ENCODE measurements at regions not wholly inside any gene's neighbourhood (a gene's known extent, or its start where the extent isn't known, plus 50 kb on each side); places are given as distances from the start of the nearest gene placed in this dataset.

GRCh38 chr9:82404196-82404870 is 415.8 kb downstream of the SPATA31D1 start:
- Histone ChIP-seq H3K27ac (ENCODE audit: low read depth, low read length) (no peak overlapping the region), H3K9ac (ENCODE audit: low read length) (no peak overlapping the region), H3K36me3 (ENCODE audit: control insufficient read depth, insufficient read depth, low read length) (no peaks in the 10 kb centered on the region), H3K4me3 (ENCODE audit: low read length) (no peak overlapping the region), H3K27me3 (ENCODE audit: control insufficient read depth, insufficient read depth, low read length) (no peaks in the 10 kb centered on the region), H3K4me1 (ENCODE audit: control insufficient read depth, insufficient read depth, low read length) (peaks cover 3% of the 10 kb centered on the region)

- no peak overlapping the region for H3K27ac ChIP-seq (ENCODE audit: low read depth, low read length)
- H3K36me3 ChIP-seq (ENCODE audit: control insufficient read depth, insufficient read depth, low read length), result no peaks in the 10 kb centered on the region
- H3K9ac ChIP-seq (ENCODE audit: low read length), result no peak overlapping the region
- no peak overlapping the region for H3K4me3 ChIP-seq (ENCODE audit: low read length)
- no peaks in the 10 kb centered on the region for H3K27me3 ChIP-seq (ENCODE audit: control insufficient read depth, insufficient read depth, low read length)
- H3K4me1 ChIP-seq (ENCODE audit: control insufficient read depth, insufficient read depth, low read length), result peaks cover 3% of the 10 kb centered on the region
Measured at GRCh38 chr9:82404881-82405280, 416.3 kb downstream of the SPATA31D1 start.

GRCh38 chr9:82406456-82407085 is 418.0 kb downstream of the SPATA31D1 start:
- Histone ChIP-seq H3K4me1 (ENCODE audit: control insufficient read depth, insufficient read depth, low read length) (peaks cover 3% of the 10 kb centered on the region), H3K27ac (ENCODE audit: low read depth, low read length) (no peak overlapping the region), H3K9ac (ENCODE audit: low read length) (no peak overlapping the region), H3K36me3 (ENCODE audit: control insufficient read depth, insufficient read depth, low read length) (no peaks in the 10 kb centered on the region), H3K4me3 (ENCODE audit: low read length) (no peak overlapping the region), H3K27me3 (ENCODE audit: control insufficient read depth, insufficient read depth, low read length) (no peaks in the 10 kb centered on the region)

- Histone ChIP-seq H3K9ac (ENCODE audit: low read length) (no peak overlapping the region), H3K36me3 (ENCODE audit: control insufficient read depth, insufficient read depth, low read length) (no peaks in the 10 kb centered on the region), H3K27ac (ENCODE audit: low read depth, low read length) (no peak overlapping the region), H3K4me3 (ENCODE audit: low read length) (no peak overlapping the region), H3K4me1 (ENCODE audit: control insufficient read depth, insufficient read depth, low read length) (no peaks in the 10 kb centered on the region), H3K27me3 (ENCODE audit: control insufficient read depth, insufficient read depth, low read length) (no peaks in the 10 kb centered on the region)
Measured at GRCh38 chr9:82410306-82410705, 421.7 kb downstream of the SPATA31D1 start.

- Histone ChIP-seq H3K4me3 (ENCODE audit: low read length) (no peak overlapping the region), H3K36me3 (ENCODE audit: control insufficient read depth, insufficient read depth, low read length) (no peaks in the 10 kb centered on the region), H3K27ac (ENCODE audit: low read depth, low read length) (no peak overlapping the region), H3K9ac (ENCODE audit: low read length) (no peak overlapping the region), H3K4me1 (ENCODE audit: control insufficient read depth, insufficient read depth, low read length) (no peaks in the 10 kb centered on the region), H3K27me3 (ENCODE audit: control insufficient read depth, insufficient read depth, low read length) (no peaks in the 10 kb centered on the region)
Measured at GRCh38 chr9:82410866-82411265, 422.3 kb downstream of the SPATA31D1 start.

- Histone ChIP-seq H3K27ac (ENCODE audit: low read depth, low read length) (no peak overlapping the region), H3K4me1 (ENCODE audit: control insufficient read depth, insufficient read depth, low read length) (no peaks in the 10 kb centered on the region), H3K27me3 (ENCODE audit: control insufficient read depth, insufficient read depth, low read length) (no peaks in the 10 kb centered on the region), H3K9ac (ENCODE audit: low read length) (no peak overlapping the region), H3K4me3 (ENCODE audit: low read length) (no peak overlapping the region), H3K36me3 (ENCODE audit: control insufficient read depth, insufficient read depth, low read length) (no peaks in the 10 kb centered on the region)
Measured at GRCh38 chr9:82412586-82413305, 424.2 kb downstream of the SPATA31D1 start.

GRCh38 chr9:82417501-82417900 is 428.9 kb downstream of the SPATA31D1 start:
- H3K4me3 ChIP-seq (ENCODE audit: low read length), result no peak overlapping the region
- H3K4me1 ChIP-seq (ENCODE audit: control insufficient read depth, insufficient read depth, low read length), result no peaks in the 10 kb centered on the region
- no peak overlapping the region for H3K9ac ChIP-seq (ENCODE audit: low read length)
- no peaks in the 10 kb centered on the region for H3K36me3 ChIP-seq (ENCODE audit: control insufficient read depth, insufficient read depth, low read length)
- no peak overlapping the region for H3K27ac ChIP-seq (ENCODE audit: low read depth, low read length)
- no peaks in the 10 kb centered on the region for H3K27me3 ChIP-seq (ENCODE audit: control insufficient read depth, insufficient read depth, low read length)

GRCh38 chr9:82418334-82418733 is 429.8 kb downstream of the SPATA31D1 start:
- Histone ChIP-seq H3K4me3 (ENCODE audit: low read length) (no peak overlapping the region), H3K4me1 (ENCODE audit: control insufficient read depth, insufficient read depth, low read length) (no peaks in the 10 kb centered on the region), H3K9ac (ENCODE audit: low read length) (no peak overlapping the region), H3K27me3 (ENCODE audit: control insufficient read depth, insufficient read depth, low read length) (no peaks in the 10 kb centered on the region), H3K36me3 (ENCODE audit: control insufficient read depth, insufficient read depth, low read length) (no peaks in the 10 kb centered on the region), H3K27ac (ENCODE audit: low read depth, low read length) (no peak overlapping the region)

GRCh38 chr9:82419696-82420486 is 431.3 kb downstream of the SPATA31D1 start:
- Histone ChIP-seq H3K4me1 (ENCODE audit: control insufficient read depth, insufficient read depth, low read length) (no peaks in the 10 kb centered on the region), H3K9ac (ENCODE audit: low read length) (no peak overlapping the region), H3K36me3 (ENCODE audit: control insufficient read depth, insufficient read depth, low read length) (no peaks in the 10 kb centered on the region), H3K4me3 (ENCODE audit: low read length) (no peak overlapping the region), H3K27ac (ENCODE audit: low read depth, low read length) (no peak overlapping the region), H3K27me3 (ENCODE audit: control insufficient read depth, insufficient read depth, low read length) (no peaks in the 10 kb centered on the region)

GRCh38 chr9:82421498-82421897 is 432.9 kb downstream of the SPATA31D1 start:
- Histone ChIP-seq H3K9ac (ENCODE audit: low read length) (no peak overlapping the region), H3K27ac (ENCODE audit: low read depth, low read length) (no peak overlapping the region), H3K36me3 (ENCODE audit: control insufficient read depth, insufficient read depth, low read length) (no peaks in the 10 kb centered on the region), H3K4me3 (ENCODE audit: low read length) (no peak overlapping the region), H3K27me3 (ENCODE audit: control insufficient read depth, insufficient read depth, low read length) (no peaks in the 10 kb centered on the region), H3K4me1 (ENCODE audit: control insufficient read depth, insufficient read depth, low read length) (no peaks in the 10 kb centered on the region)

GRCh38 chr9:82423700-82424099 is 435.1 kb downstream of the SPATA31D1 start:
- no peak overlapping the region for H3K4me3 ChIP-seq (ENCODE audit: low read length)
- H3K4me1 ChIP-seq (ENCODE audit: control insufficient read depth, insufficient read depth, low read length), result no peaks in the 10 kb centered on the region
- no peaks in the 10 kb centered on the region for H3K27me3 ChIP-seq (ENCODE audit: control insufficient read depth, insufficient read depth, low read length)
- H3K9ac ChIP-seq (ENCODE audit: low read length), result no peak overlapping the region
- H3K27ac ChIP-seq (ENCODE audit: low read depth, low read length), result no peak overlapping the region
- no peaks in the 10 kb centered on the region for H3K36me3 ChIP-seq (ENCODE audit: control insufficient read depth, insufficient read depth, low read length)

GRCh38 chr9:82424599-82425120 is 436.1 kb downstream of the SPATA31D1 start:
- Histone ChIP-seq H3K4me1 (ENCODE audit: control insufficient read depth, insufficient read depth, low read length) (no peaks in the 10 kb centered on the region), H3K36me3 (ENCODE audit: control insufficient read depth, insufficient read depth, low read length) (no peaks in the 10 kb centered on the region), H3K4me3 (ENCODE audit: low read length) (no peak overlapping the region), H3K27me3 (ENCODE audit: control insufficient read depth, insufficient read depth, low read length) (no peaks in the 10 kb centered on the region), H3K27ac (ENCODE audit: low read depth, low read length) (no peak overlapping the region), H3K9ac (ENCODE audit: low read length) (no peak overlapping the region)

All from rectal smooth muscle tissue (tissue), 1 donor.